Activated T-cell treated with anti-CD3 and anti-CD28 coated beads, Interleukin-2, amount 50 U/mL, for 24 hours (primary cell): ENCODE measurements at regions not wholly inside any gene's neighbourhood (a gene's known extent, or its start where the extent isn't known, plus 50 kb on each side); places are given as distances from the start of the nearest gene placed in this dataset.
"Not testable (repeated sequence)": the region's sequence is repeated elsewhere in the genome, so short reads cannot be mapped to it uniquely, and the experiment has no call there.

Source experiments
- DNase-seq: peaks from one replicate; pipeline ENCODE4 v3.0.0-alpha.2; 2020
- H3K27ac Mint-ChIP-seq: 2 replicates; pipeline ENCODE4 v1.8.0; 2020; ENCODE audit warnings: mild to moderate bottlenecking, mixed read lengths
- H3K27me3 Mint-ChIP-seq: 2 replicates; pipeline ENCODE4 v1.8.0; 2020; ENCODE audit warnings: mixed read lengths
- H3K36me3 Mint-ChIP-seq: 2 replicates; pipeline ENCODE4 v1.8.0; 2020; ENCODE audit warnings: low read depth, mixed read lengths
- H3K4me1 Mint-ChIP-seq: 2 replicates; pipeline ENCODE4 v1.8.0; 2020; ENCODE audit warnings: low read depth, mixed read lengths
- H3K4me3 Mint-ChIP-seq: 2 replicates; pipeline ENCODE4 v1.8.0; 2020; ENCODE audit warnings: mild to moderate bottlenecking, moderate library complexity, mixed read lengths
- H3K9me3 Mint-ChIP-seq: 2 replicates; pipeline ENCODE4 v1.8.0; 2020; ENCODE audit warnings: mixed read lengths

GRCh38 chr7:94174375-94174774 lies 170.2 kb upstream of the BET1 start:
- peaks cover 13% of the 10 kb centered on the region for H3K4me1 Mint-ChIP-seq
- DNase-seq = no peak
- H3K4me3 Mint-ChIP-seq = no peak overlapping the region
- peaks cover 25% of the 10 kb centered on the region for H3K27me3 Mint-ChIP-seq
- H3K9me3 Mint-ChIP-seq = no peaks in the 10 kb centered on the region
- H3K36me3 Mint-ChIP-seq = no peaks in the 10 kb centered on the region
- H3K27ac Mint-ChIP-seq = no peak overlapping the region

GRCh38 chr7:94174956-94175355 lies 170.8 kb upstream of the BET1 start:
- Mint-ChIP-seq H3K4me1 (peaks cover 13% of the 10 kb centered on the region), H3K36me3 (no peaks in the 10 kb centered on the region), H3K27ac (no peak overlapping the region), H3K9me3 (no peaks in the 10 kb centered on the region), H3K27me3 (peaks cover 25% of the 10 kb centered on the region), H3K4me3 (no peak overlapping the region)
- DNase-seq = no peak

- no peak for DNase-seq
- H3K4me3 Mint-ChIP-seq = no peak overlapping the region
- H3K27me3 Mint-ChIP-seq = peaks cover 27% of the 10 kb centered on the region
- no peaks in the 10 kb centered on the region for H3K9me3 Mint-ChIP-seq
- H3K36me3 Mint-ChIP-seq = no peaks in the 10 kb centered on the region
- H3K4me1 Mint-ChIP-seq = peaks cover 7% of the 10 kb centered on the region
- H3K27ac Mint-ChIP-seq = no peak overlapping the region
Measured at GRCh38 chr7:94176694-94177200, 172.6 kb upstream of the BET1 start.

GRCh38 chr7:94177441-94177840 lies 173.3 kb upstream of the BET1 start:
- no peaks in the 10 kb centered on the region for H3K36me3 Mint-ChIP-seq
- no peak for DNase-seq

GRCh38 chr7:94178230-94178629 lies 174.1 kb upstream of the BET1 start:
- peaks cover 23% of the 10 kb centered on the region for H3K27me3 Mint-ChIP-seq
- peaks cover 7% of the 10 kb centered on the region for H3K4me1 Mint-ChIP-seq
- H3K36me3 Mint-ChIP-seq = no peaks in the 10 kb centered on the region
- no peaks in the 10 kb centered on the region for H3K9me3 Mint-ChIP-seq
- H3K4me3 Mint-ChIP-seq = no peak overlapping the region
- no peak overlapping the region for H3K27ac Mint-ChIP-seq
- no peak for DNase-seq

More at GRCh38 chr7:94177441-94177840, 173.3 kb upstream of the BET1 start:
- no peak overlapping the region for H3K4me3 Mint-ChIP-seq
- peaks cover 7% of the 10 kb centered on the region for H3K4me1 Mint-ChIP-seq
- H3K27ac Mint-ChIP-seq = no peak overlapping the region
- peaks cover 27% of the 10 kb centered on the region for H3K27me3 Mint-ChIP-seq
- no peaks in the 10 kb centered on the region for H3K9me3 Mint-ChIP-seq

- Mint-ChIP-seq H3K4me3 (no peak overlapping the region), H3K27me3 (peaks cover 13% of the 10 kb centered on the region), H3K36me3 (no peaks in the 10 kb centered on the region), H3K4me1 (peaks cover 7% of the 10 kb centered on the region), H3K9me3 (no peaks in the 10 kb centered on the region), H3K27ac (no peak overlapping the region)
- DNase-seq = no peak
Measured at GRCh38 chr7:94179466-94179865, 175.3 kb upstream of the BET1 start.

GRCh38 chr7:94182066-94182465 lies 177.9 kb upstream of the BET1 start:
- no peak overlapping the region for H3K27ac Mint-ChIP-seq
- H3K27me3 Mint-ChIP-seq = peaks cover 6% of the 10 kb centered on the region
- peaks cover 7% of the 10 kb centered on the region for H3K4me1 Mint-ChIP-seq
- H3K9me3 Mint-ChIP-seq = no peaks in the 10 kb centered on the region
- DNase-seq = no peak
- H3K4me3 Mint-ChIP-seq = no peak overlapping the region
- H3K36me3 Mint-ChIP-seq = no peaks in the 10 kb centered on the region

GRCh38 chr7:94182721-94183120 lies 178.6 kb upstream of the BET1 start:
- Mint-ChIP-seq H3K36me3 (no peaks in the 10 kb centered on the region), H3K27me3 (peaks cover 2% of the 10 kb centered on the region), H3K9me3 (no peaks in the 10 kb centered on the region), H3K4me1 (peaks cover 7% of the 10 kb centered on the region), H3K27ac (no peak overlapping the region), H3K4me3 (no peak overlapping the region)
- DNase-seq = no peak

- H3K27ac Mint-ChIP-seq = no peak overlapping the region
- peaks cover under 1% of the 10 kb centered on the region for H3K4me1 Mint-ChIP-seq
- H3K36me3 Mint-ChIP-seq = no peaks in the 10 kb centered on the region
- no peaks in the 10 kb centered on the region for H3K9me3 Mint-ChIP-seq
- no peak for DNase-seq
- no peak overlapping the region for H3K4me3 Mint-ChIP-seq
- H3K27me3 Mint-ChIP-seq = peaks cover 4% of the 10 kb centered on the region
Measured at GRCh38 chr7:94183289-94183749, 179.2 kb upstream of the BET1 start.

- Mint-ChIP-seq H3K36me3 (no peaks in the 10 kb centered on the region), H3K4me3 (no peak overlapping the region), H3K9me3 (no peaks in the 10 kb centered on the region), H3K27ac (no peak overlapping the region), H3K4me1 (no peaks in the 10 kb centered on the region), H3K27me3 (peaks cover 5% of the 10 kb centered on the region)
- DNase-seq = no peak
Measured at GRCh38 chr7:94183891-94184290, 179.7 kb upstream of the BET1 start.

GRCh38 chr7:94188350-94188749 lies 184.2 kb upstream of the BET1 start:
- DNase-seq = no peak
- H3K4me1 Mint-ChIP-seq = no peaks in the 10 kb centered on the region

GRCh38 chr7:94190599-94191061 lies 186.5 kb upstream of the BET1 start:
- peaks cover 5% of the 10 kb centered on the region for H3K9me3 Mint-ChIP-seq
- H3K27me3 Mint-ChIP-seq = peaks cover 6% of the 10 kb centered on the region
- no peaks in the 10 kb centered on the region for H3K36me3 Mint-ChIP-seq
- H3K4me3 Mint-ChIP-seq = no peak overlapping the region
- no peak overlapping the region for H3K27ac Mint-ChIP-seq
- DNase-seq = no peak
- H3K4me1 Mint-ChIP-seq = no peaks in the 10 kb centered on the region

More at GRCh38 chr7:94188350-94188749, 184.2 kb upstream of the BET1 start:
- Mint-ChIP-seq H3K9me3 (peaks cover 5% of the 10 kb centered on the region), H3K27ac (no peak overlapping the region), H3K36me3 (no peaks in the 10 kb centered on the region), H3K27me3 (peaks cover 6% of the 10 kb centered on the region), H3K4me3 (no peak overlapping the region)

GRCh38 chr7:94194426-94194825 lies 190.3 kb upstream of the BET1 start:
- not testable (repeated sequence) for H3K36me3 Mint-ChIP-seq, H3K27me3 Mint-ChIP-seq, H3K9me3 Mint-ChIP-seq, H3K27ac Mint-ChIP-seq, H3K4me1 Mint-ChIP-seq, H3K4me3 Mint-ChIP-seq, DNase-seq

GRCh38 chr7:94195201-94195600 lies 191.0 kb upstream of the BET1 start:
- Mint-ChIP-seq H3K4me1 (no peaks in the 10 kb centered on the region), H3K9me3 (peaks cover 5% of the 10 kb centered on the region), H3K27ac (no peak overlapping the region), H3K27me3 (peaks cover under 1% of the 10 kb centered on the region), H3K4me3 (no peak overlapping the region), H3K36me3 (no peaks in the 10 kb centered on the region)
- DNase-seq = no peak

- H3K27ac Mint-ChIP-seq = no peak overlapping the region
- H3K9me3 Mint-ChIP-seq = peaks cover 5% of the 10 kb centered on the region
- H3K36me3 Mint-ChIP-seq = no peaks in the 10 kb centered on the region
Measured at GRCh38 chr7:94195813-94196212, 191.7 kb upstream of the BET1 start.

GRCh38 chr7:94205529-94205928 lies 189.2 kb upstream of the COL1A2 start:
- DNase-seq = no peak
- Mint-ChIP-seq H3K4me3 (no peak overlapping the region), H3K9me3 (no peaks in the 10 kb centered on the region), H3K27me3 (no peaks in the 10 kb centered on the region), H3K4me1 (no peaks in the 10 kb centered on the region), H3K27ac (no peak overlapping the region), H3K36me3 (no peaks in the 10 kb centered on the region)

More at GRCh38 chr7:94195813-94196212, 191.7 kb upstream of the BET1 start:
- Mint-ChIP-seq H3K4me3 (no peak overlapping the region), H3K4me1 (no peaks in the 10 kb centered on the region), H3K27me3 (no peaks in the 10 kb centered on the region)
- no peak for DNase-seq
